H9 (cell line): ENCODE measurements at regions not wholly inside any gene's neighbourhood (a gene's known extent, or its start where the extent isn't known, plus 50 kb on each side); places are given as distances from the start of the nearest gene placed in this dataset.

Source experiments
- DNase-seq: peaks from one replicate; pipeline ENCODE4 v3.0.0-alpha.2; 2017
- H2AFZ ChIP-seq: one replicate; pipeline ENCODE4 v1.6.1; 2013; ENCODE audit warnings: mild to moderate bottlenecking, low read length, control low read depth, moderate library complexity
- H2AK5ac ChIP-seq: 2 replicates; pipeline ENCODE4 v1.6.1; 2013; ENCODE audit warnings: low read length, control low read depth, mixed read lengths; ENCODE audit not compliant: insufficient read length
- H2BK120ac ChIP-seq: one replicate; pipeline ENCODE4 v1.6.1; 2013; ENCODE audit warnings: low read depth, mild to moderate bottlenecking, low read length, control low read depth, inconsistent platforms; ENCODE audit not compliant: poor library complexity, severe bottlenecking
- H2BK12ac ChIP-seq: 2 replicates; pipeline ENCODE4 v1.6.1; 2013; ENCODE audit warnings: low read length, control low read depth, mixed read lengths, low read depth; ENCODE audit not compliant: insufficient read length
- H2BK15ac ChIP-seq: 2 replicates; pipeline ENCODE4 v1.6.1; 2013; ENCODE audit warnings: low read depth, low read length, control low read depth
- H2BK20ac ChIP-seq: one replicate; pipeline ENCODE4 v1.6.1; 2013; ENCODE audit warnings: low read depth, mild to moderate bottlenecking, low read length, control low read depth, inconsistent platforms; ENCODE audit not compliant: poor library complexity, severe bottlenecking
- H2BK5ac ChIP-seq: 2 replicates; pipeline ENCODE4 v1.6.1; 2013; ENCODE audit warnings: low read length, control low read depth, mixed read lengths; ENCODE audit not compliant: insufficient read length
- H3K14ac ChIP-seq: 2 replicates; pipeline ENCODE4 v1.6.1; 2013; ENCODE audit warnings: low read length, control low read depth; ENCODE audit not compliant: insufficient read depth
- H3K18ac ChIP-seq: 2 replicates; pipeline ENCODE4 v1.6.1; 2013; ENCODE audit warnings: low read depth, mild to moderate bottlenecking, mixed read lengths, low read length, control low read depth; ENCODE audit not compliant: insufficient read length
- H3K23ac ChIP-seq: 2 replicates; pipeline ENCODE4 v1.6.1; 2013; ENCODE audit warnings: low read length, control low read depth, mixed read lengths, low read depth; ENCODE audit not compliant: insufficient read length
- H3K23me2 ChIP-seq: 2 replicates; pipeline ENCODE4 v1.6.1; 2013; ENCODE audit warnings: low read depth, mild to moderate bottlenecking, mixed read lengths, low read length, control low read depth; ENCODE audit not compliant: insufficient read length, poor library complexity, severe bottlenecking
- H3K27ac ChIP-seq: 2 replicates; pipeline ENCODE4 v1.5.1; 2013; ENCODE audit warnings: low read length, control low read depth, mixed read lengths, low read depth; ENCODE audit not compliant: insufficient read length
- H3K27me3 ChIP-seq: 2 replicates; pipeline ENCODE4 v1.6.1; 2013; ENCODE audit warnings: low read length, control low read depth, inconsistent platforms; ENCODE audit not compliant: insufficient read depth
- H3K4ac ChIP-seq: 2 replicates; pipeline ENCODE4 v1.6.1; 2013; ENCODE audit warnings: low read depth, mild to moderate bottlenecking, control low read depth, inconsistent platforms, low read length, moderate library complexity
- H3K4me1 ChIP-seq: 2 replicates; pipeline ENCODE4 v1.6.1; 2013; ENCODE audit warnings: low read length, control low read depth, inconsistent platforms; ENCODE audit not compliant: insufficient read depth
- H3K4me2 ChIP-seq: 2 replicates; pipeline ENCODE4 v1.6.1; 2013; ENCODE audit warnings: low read length, control low read depth, mixed read lengths; ENCODE audit not compliant: insufficient read length, insufficient read depth
- H3K56ac ChIP-seq: 2 replicates; pipeline ENCODE4 v1.6.1; 2013; ENCODE audit warnings: low read depth, mild to moderate bottlenecking, mixed read lengths, low read length, control low read depth; ENCODE audit not compliant: insufficient read length
- H3K79me1 ChIP-seq: 2 replicates; pipeline ENCODE4 v1.6.1; 2013; ENCODE audit warnings: low read depth, mild to moderate bottlenecking, moderate library complexity, low read length, control low read depth, inconsistent platforms; ENCODE audit not compliant: insufficient read depth, poor library complexity, severe bottlenecking
- H3K79me2 ChIP-seq: 2 replicates; pipeline ENCODE4 v1.6.1; 2013; ENCODE audit warnings: low read length, control low read depth, inconsistent platforms; ENCODE audit not compliant: insufficient read depth
- H3K9ac ChIP-seq: 2 replicates; pipeline ENCODE4 v1.6.1; 2013; ENCODE audit warnings: low read length, control low read depth, mixed read lengths; ENCODE audit not compliant: insufficient read length; ENCODE audit errors: extremely low read depth
- H3K9me3 ChIP-seq: one replicate; pipeline ENCODE4 v1.6.1; 2013; ENCODE audit warnings: low read depth, low read length, inconsistent platforms; ENCODE audit not compliant: control insufficient read depth
- H3T11ph ChIP-seq: one replicate; pipeline ENCODE4 v1.6.1; 2013; ENCODE audit warnings: mild to moderate bottlenecking, low read length, control low read depth, inconsistent platforms
- H4K20me1 ChIP-seq: one replicate; pipeline ENCODE4 v1.6.1; 2013; ENCODE audit not compliant: control insufficient read depth, insufficient read length, insufficient read depth
- H4K5ac ChIP-seq: 2 replicates; pipeline ENCODE4 v1.6.1; 2013; ENCODE audit warnings: low read depth, mild to moderate bottlenecking, mixed read lengths, low read length, control low read depth; ENCODE audit not compliant: insufficient read length
- H4K8ac ChIP-seq: replicated peaks from 2 replicates; pipeline ENCODE4 v1.6.1; 2013; ENCODE audit warnings: low read length, control low read depth, mixed read lengths, low read depth; ENCODE audit not compliant: insufficient read length
- H4K91ac ChIP-seq: 2 replicates; pipeline ENCODE4 v1.6.1; 2013; ENCODE audit warnings: low read depth, mild to moderate bottlenecking, moderate library complexity, mixed read lengths, low read length, control low read depth; ENCODE audit not compliant: insufficient read length
- H3K27ac Mint-ChIP-seq, 3 experiments: 2 replicates in 2 of 3; 3 replicates in 1 of 3; pipeline ENCODE4 v1.8.0; 2020 to 2021; ENCODE audit warnings: mixed read lengths in 3 of 3, mild to moderate bottlenecking in 1 of 3, moderate library complexity in 1 of 3
- H3K27me3 Mint-ChIP-seq: 2 replicates; pipeline ENCODE4 v1.8.0; 2021; ENCODE audit warnings: low read depth, mild to moderate bottlenecking, moderate library complexity, mixed read lengths
- H3K36me3 Mint-ChIP-seq, 3 experiments: 2 replicates in 2 of 3; 3 replicates in 1 of 3; pipeline ENCODE4 v1.8.0; 2020 to 2021; ENCODE audit warnings: low read depth in 3 of 3, mixed read lengths in 3 of 3; ENCODE audit not compliant: insufficient read depth in 1 of 3
- H3K4me1 Mint-ChIP-seq, 2 experiments: 2 replicates each; pipeline ENCODE4 v1.8.0; 2020; ENCODE audit warnings: mixed read lengths in 2 of 2
- H3K4me3 Mint-ChIP-seq, 2 experiments: 2 replicates in 1 of 2; 3 replicates in 1 of 2; pipeline ENCODE4 v1.8.0; 2020 to 2021; ENCODE audit warnings: mild to moderate bottlenecking in 2 of 2, mixed read lengths in 2 of 2, moderate library complexity in 1 of 2
- H3K9me3 Mint-ChIP-seq, 2 experiments: 2 replicates in 1 of 2; 3 replicates in 1 of 2; pipeline ENCODE4 v1.8.0; 2020; ENCODE audit warnings: mild to moderate bottlenecking in 2 of 2, mixed read lengths in 2 of 2, moderate library complexity in 1 of 2
- CTCF ChIP-seq: fragments of 200-600 bp; sonication (generic); conservative IDR thresholded peaks from 3 replicates; pipeline ENCODE4 v1.8.0; 2021; ENCODE audit warnings: antibody characterized with exemption, mild to moderate bottlenecking
- WGBS: extraction: QIAGEN DNeasy Blood & Tissue Kit; methylation state at CpG from one replicate; pipeline ENCODE4 v1.1.7; 2013; ENCODE audit warnings: missing lambda C conversion rate, low lambda C conversion rate, mixed read lengths; ENCODE audit not compliant: insufficient read length; ENCODE audit errors: extremely low coverage; 5-methylcytosine and 5-hydroxymethylcytosine counted together

GRCh38 chr3:106114220-106114619 lies 245.4 kb upstream of the CBLB start:
- no peak overlapping the region for H4K91ac ChIP-seq
- no peaks in the 10 kb centered on the region for H3K4me1 ChIP-seq
- no peak overlapping the region for H3K9ac ChIP-seq
- no peak overlapping the region for H3K4me2 ChIP-seq
- H3K9me3 ChIP-seq = no peaks in the 10 kb centered on the region
- H3K79me2 ChIP-seq = no peaks in the 10 kb centered on the region
- WGBS = no CpG with 5 or more reads among the region's 1 CpG
- H3K4ac ChIP-seq = no peak overlapping the region
- H3K27me3 Mint-ChIP-seq = no peaks in the 10 kb centered on the region
- no peak overlapping the region for H3K23ac ChIP-seq
- H3K4me1 Mint-ChIP-seq = no peaks in the 10 kb centered on the region; a peak in 1 of 4 replicates
- TF ChIP-seq CTCF = no peak
- no peak overlapping the region for H3T11ph ChIP-seq
- H3K23me2 ChIP-seq = no peaks in the 10 kb centered on the region
- H2BK20ac ChIP-seq = no peak overlapping the region
- H4K5ac ChIP-seq = no peak overlapping the region
- H3K27ac Mint-ChIP-seq = no peak overlapping the region
- no peak overlapping the region for H2AK5ac ChIP-seq
- no peaks in the 10 kb centered on the region for H4K20me1 ChIP-seq
- no peak overlapping the region for H3K18ac ChIP-seq
- no peak overlapping the region for H2BK12ac ChIP-seq
- no peak overlapping the region for H3K56ac ChIP-seq
- no peaks in the 10 kb centered on the region for H3K27me3 ChIP-seq
- no peak overlapping the region for H2BK15ac ChIP-seq
- no peaks in the 10 kb centered on the region; a peak in 1 of 5 replicates for H3K9me3 Mint-ChIP-seq
- no peak overlapping the region for H2AFZ ChIP-seq
- H3K27ac ChIP-seq = no peak overlapping the region
- H3K14ac ChIP-seq = no peak overlapping the region
- no peak overlapping the region for H4K8ac ChIP-seq
- H2BK5ac ChIP-seq = no peak overlapping the region
- no peak overlapping the region for H3K4me3 Mint-ChIP-seq
- no peaks in the 10 kb centered on the region for H3K79me1 ChIP-seq
- DNase-seq = no peak
- no peak overlapping the region for H2BK120ac ChIP-seq
- no peaks in the 10 kb centered on the region for H3K36me3 Mint-ChIP-seq
